Activated naive CD4-positive, alpha-beta T cell treated with anti-CD3 and anti-CD28 coated beads for 36 hours (primary cell): ENCODE measurements at regions not wholly inside any gene's neighbourhood (a gene's known extent, or its start where the extent isn't known, plus 50 kb on each side); places are given as distances from the start of the nearest gene placed in this dataset.
"Not testable (repeated sequence)": the region's sequence is repeated elsewhere in the genome, so short reads cannot be mapped to it uniquely, and the experiment has no call there.

Experiments
- CTCF ChIA-PET: fragments of 350-600 bp; sonication (Branson Sonifier 250); formaldehyde crosslinking; loops from one replicate; lab custom pipeline; 2021; ENCODE audit warnings: antibody characterized with exemption; lab: Charles Lee
- DNase-seq: peaks from one replicate; pipeline ENCODE4 v3.0.0-alpha.2; 2020
- H3K27ac Mint-ChIP-seq: one replicate; pipeline ENCODE4 v1.8.0; 2021; ENCODE audit warnings: mild to moderate bottlenecking, mixed read lengths
- H3K27me3 Mint-ChIP-seq: one replicate; pipeline ENCODE4 v1.8.0; 2021; ENCODE audit warnings: low read depth, mixed read lengths
- H3K36me3 Mint-ChIP-seq: one replicate; pipeline ENCODE4 v1.8.0; 2021; ENCODE audit warnings: low read depth, mixed read lengths
- H3K4me1 Mint-ChIP-seq: one replicate; pipeline ENCODE4 v1.8.0; 2021; ENCODE audit warnings: low read depth, mixed read lengths
- H3K4me3 Mint-ChIP-seq: one replicate; pipeline ENCODE4 v1.8.0; 2021; ENCODE audit warnings: mild to moderate bottlenecking, moderate library complexity, mixed read lengths
- H3K9me3 Mint-ChIP-seq: one replicate; pipeline ENCODE4 v1.8.0; 2021; ENCODE audit warnings: mixed read lengths
- intact Hi-C: fragments of 100-400 bp; cut with micrococcal nuclease; formaldehyde crosslinking; loops from one replicate; pipeline ENCODE4 v1.15.1; 2023

DNA sequence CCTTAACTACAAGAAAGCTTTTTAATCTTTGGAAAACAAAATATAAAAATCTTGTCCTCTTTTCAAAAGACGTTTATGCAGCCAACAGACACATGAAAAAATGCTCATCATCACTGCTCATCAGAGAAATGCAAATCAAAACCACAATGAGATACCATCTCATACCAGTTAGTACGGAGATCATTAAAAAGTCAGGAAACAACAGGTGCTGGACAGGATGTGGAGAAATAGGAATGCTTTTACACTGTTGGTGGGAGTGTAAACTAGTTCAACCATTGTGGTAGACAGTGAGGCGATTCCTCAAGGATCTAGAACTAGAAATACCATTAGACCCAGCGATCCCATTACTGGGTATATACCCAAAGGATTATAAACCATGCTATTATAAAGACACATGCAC, 1255.0 kb downstream of the ROBO1 start:
- intact Hi-C loops, H3K4me1 Mint-ChIP-seq, H3K27me3 Mint-ChIP-seq, CTCF ChIA-PET, DNase-seq, H3K36me3 Mint-ChIP-seq, H3K4me3 Mint-ChIP-seq: not testable (repeated sequence)
- Mint-ChIP-seq H3K9me3 (peaks cover 19% of the 10 kb centered on the region), H3K27ac (peak overlapping the region; percentile 36)

DNA sequence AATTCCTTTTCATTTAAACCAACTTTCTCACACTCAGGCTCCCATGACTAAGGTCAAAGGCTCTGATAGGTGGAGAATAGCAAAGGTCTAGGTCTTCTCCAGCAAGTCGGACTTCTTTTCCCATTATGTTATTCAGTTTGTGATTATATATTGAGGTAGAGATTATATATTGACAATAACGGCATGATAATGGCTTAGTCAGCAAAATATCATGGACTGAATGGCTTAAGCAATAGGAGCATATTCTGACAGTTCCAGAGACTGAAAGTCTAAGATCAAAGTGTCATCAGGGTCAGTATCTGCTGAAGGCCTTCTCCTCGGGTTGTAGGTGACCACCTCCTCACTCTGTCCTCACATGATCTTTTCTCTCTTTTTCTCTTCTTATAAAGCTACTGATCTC, 1251.4 kb downstream of the ROBO1 start:
- CTCF ChIA-PET, result no interaction called here
- no peak overlapping the region for H3K27ac Mint-ChIP-seq
- H3K4me3 Mint-ChIP-seq, result no peak overlapping the region
- H3K27me3 Mint-ChIP-seq, result no peaks in the 10 kb centered on the region
- intact Hi-C loops, result no loop called here
- H3K9me3 Mint-ChIP-seq, result peaks cover 9% of the 10 kb centered on the region
- H3K4me1 Mint-ChIP-seq, result no peaks in the 10 kb centered on the region
- no peak for DNase-seq
- H3K36me3 Mint-ChIP-seq, result no peaks in the 10 kb centered on the region

DNA sequence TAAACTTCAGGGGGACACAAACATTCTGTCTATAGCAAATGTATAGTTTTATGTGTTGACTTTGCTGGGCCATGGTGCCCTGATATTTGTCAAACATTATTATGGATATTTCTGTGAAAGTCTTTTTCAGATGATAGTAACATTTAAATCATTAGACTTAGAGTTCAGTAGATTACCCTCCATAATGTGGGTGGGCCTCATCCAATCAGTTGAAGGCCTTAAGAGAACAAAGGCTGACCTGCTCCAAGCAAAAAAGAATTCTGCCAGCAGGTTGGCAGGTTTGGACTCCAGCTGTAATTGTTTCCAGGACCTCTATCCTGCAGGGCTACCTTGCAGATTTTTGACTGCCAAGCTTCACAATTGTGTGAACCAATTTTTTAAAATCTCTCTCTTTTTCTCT, 1250.9 kb downstream of the ROBO1 start:
- no peak for DNase-seq
- H3K9me3 Mint-ChIP-seq, result peaks cover 6% of the 10 kb centered on the region
- no peak overlapping the region for H3K27ac Mint-ChIP-seq
- no peaks in the 10 kb centered on the region for H3K27me3 Mint-ChIP-seq
- CTCF ChIA-PET, result no interaction called here
- no peaks in the 10 kb centered on the region for H3K36me3 Mint-ChIP-seq
- H3K4me3 Mint-ChIP-seq, result no peak overlapping the region
- intact Hi-C loops, result no loop called here
- H3K4me1 Mint-ChIP-seq, result no peaks in the 10 kb centered on the region

DNA sequence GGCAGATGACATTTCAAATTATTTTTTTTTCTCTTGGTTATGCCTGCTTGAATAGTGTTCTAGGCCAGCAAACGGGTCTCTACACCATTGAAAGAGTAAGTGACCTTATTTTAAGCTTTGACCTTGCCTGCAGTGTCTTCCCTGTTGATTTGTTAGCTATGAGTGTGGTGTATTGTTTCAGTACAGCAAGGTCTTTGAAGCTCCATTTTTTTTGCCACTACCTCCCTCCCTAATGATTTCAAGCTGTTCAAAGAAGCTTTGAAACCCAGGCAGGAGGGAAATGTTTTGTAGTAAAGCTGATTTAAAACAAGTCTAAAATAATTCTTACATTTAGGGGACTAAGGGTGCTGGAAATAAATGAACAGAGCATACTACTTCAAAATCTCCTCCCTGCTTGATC, 1249.8 kb downstream of the ROBO1 start:
- CTCF ChIA-PET, result no interaction called here
- H3K4me3 Mint-ChIP-seq, result no peak overlapping the region
- peaks cover 2% of the 10 kb centered on the region for H3K9me3 Mint-ChIP-seq
- no peaks in the 10 kb centered on the region for H3K36me3 Mint-ChIP-seq
- intact Hi-C loops, result no loop called here
- no peaks in the 10 kb centered on the region for H3K4me1 Mint-ChIP-seq
- no peaks in the 10 kb centered on the region for H3K27me3 Mint-ChIP-seq
- no peak for DNase-seq
- H3K27ac Mint-ChIP-seq, result no peak overlapping the region

DNA sequence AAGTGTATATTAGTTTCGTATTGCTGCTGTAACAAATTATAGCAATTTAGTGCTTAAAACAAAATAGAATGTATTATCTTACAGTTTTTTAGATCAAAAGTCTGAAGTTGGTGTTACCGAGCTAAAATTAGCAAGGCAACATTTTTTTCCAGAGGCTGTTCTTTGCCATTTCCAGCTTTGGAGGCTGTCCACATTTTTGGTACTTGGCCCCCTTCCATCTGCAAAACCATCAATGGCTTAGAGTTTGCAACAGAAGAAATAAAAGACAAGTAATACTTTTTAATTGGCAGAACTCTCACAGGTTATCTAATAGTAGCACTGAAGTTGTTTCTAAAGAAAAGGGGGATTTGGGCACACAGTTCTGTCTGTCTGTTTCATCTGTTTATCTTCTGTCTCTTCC, 1248.5 kb downstream of the ROBO1 start:
- no peaks in the 10 kb centered on the region for H3K36me3 Mint-ChIP-seq
- CTCF ChIA-PET, result no interaction called here
- no peak overlapping the region for H3K4me3 Mint-ChIP-seq
- no peak for DNase-seq
- H3K4me1 Mint-ChIP-seq, result no peaks in the 10 kb centered on the region
- no peaks in the 10 kb centered on the region for H3K27me3 Mint-ChIP-seq
- intact Hi-C loops, result no loop called here
- H3K9me3 Mint-ChIP-seq, result peaks cover 2% of the 10 kb centered on the region
- no peak overlapping the region for H3K27ac Mint-ChIP-seq

DNA sequence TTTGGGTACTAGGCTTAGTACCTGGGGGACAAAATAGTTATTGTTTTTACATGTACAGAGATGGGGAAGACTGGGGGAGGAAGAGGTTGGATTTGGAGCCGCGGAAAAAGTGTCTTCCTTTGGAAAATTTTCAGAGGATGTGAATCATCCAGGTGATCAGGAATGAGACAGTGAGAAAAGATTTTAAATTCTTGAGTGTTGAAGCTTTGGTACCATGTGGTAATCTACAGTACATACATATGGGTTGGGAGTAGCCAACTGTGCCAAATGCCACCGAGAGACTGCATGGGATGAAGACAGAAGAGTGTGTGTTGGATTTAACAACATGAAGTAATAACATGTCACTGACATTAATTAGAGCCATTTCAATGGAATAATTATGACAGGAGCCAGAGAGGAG, 1238.2 kb downstream of the ROBO1 start:
- CTCF ChIA-PET, result no interaction called here
- no peaks in the 10 kb centered on the region for H3K27me3 Mint-ChIP-seq
- intact Hi-C loops, result no loop called here
- no peaks in the 10 kb centered on the region for H3K4me1 Mint-ChIP-seq
- peaks cover 21% of the 10 kb centered on the region for H3K9me3 Mint-ChIP-seq
- H3K4me3 Mint-ChIP-seq, result no peak overlapping the region
- DNase-seq, result no peak
- H3K36me3 Mint-ChIP-seq, result no peaks in the 10 kb centered on the region
- no peak overlapping the region for H3K27ac Mint-ChIP-seq

DNA sequence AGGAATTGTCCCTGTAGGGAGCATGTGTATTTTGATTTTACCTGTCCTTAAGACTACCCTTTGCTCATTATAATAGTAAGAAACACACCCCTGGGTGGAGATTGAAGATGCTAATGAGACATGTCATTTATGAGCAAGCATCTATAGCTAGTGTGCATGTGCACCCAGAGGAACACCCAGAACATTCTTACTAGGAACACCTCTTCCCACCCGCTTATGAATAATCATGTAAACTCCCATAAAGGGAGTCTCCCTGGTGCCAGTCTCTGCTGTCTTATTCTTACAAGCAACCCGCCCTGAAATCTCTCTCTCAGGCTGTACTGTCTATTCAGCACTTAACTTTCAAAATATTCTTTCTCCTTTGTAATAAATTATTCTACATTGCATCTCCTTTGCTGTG, 1227.3 kb downstream of the ROBO1 start:
- CTCF ChIA-PET, result no interaction called here
- Mint-ChIP-seq H3K4me1 (no peaks in the 10 kb centered on the region), H3K36me3 (no peaks in the 10 kb centered on the region), H3K27me3 (no peaks in the 10 kb centered on the region), H3K27ac (no peak overlapping the region), H3K4me3 (no peak overlapping the region), H3K9me3 (peaks cover 14% of the 10 kb centered on the region)
- no peak for DNase-seq
- intact Hi-C loops, result no loop called here

DNA sequence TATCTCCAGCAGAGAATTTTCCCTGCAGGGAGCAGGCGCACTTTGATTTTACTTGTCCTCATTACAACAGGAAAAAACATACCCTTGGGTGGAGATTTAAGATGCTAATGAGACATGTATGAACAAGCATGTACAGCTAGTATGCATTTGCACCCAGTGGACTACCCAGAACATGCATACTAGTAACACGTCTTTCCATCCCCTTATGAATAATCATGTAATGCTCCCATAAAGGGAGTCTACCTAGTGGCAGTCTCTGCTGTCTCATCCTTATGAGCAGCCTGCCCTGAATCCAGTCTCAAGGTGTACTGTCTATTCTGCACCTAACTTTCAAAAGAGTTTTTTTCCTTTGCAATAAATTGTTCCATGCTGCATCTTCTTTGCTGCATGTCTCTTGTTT, 1222.0 kb downstream of the ROBO1 start:
- intact Hi-C loops, result no loop called here
- H3K27ac Mint-ChIP-seq, result no peak overlapping the region
- H3K36me3 Mint-ChIP-seq, result no peaks in the 10 kb centered on the region
- no peaks in the 10 kb centered on the region for H3K27me3 Mint-ChIP-seq
- peaks cover 15% of the 10 kb centered on the region for H3K9me3 Mint-ChIP-seq
- H3K4me3 Mint-ChIP-seq, result no peak overlapping the region
- DNase-seq, result no peak
- CTCF ChIA-PET, result no interaction called here
- H3K4me1 Mint-ChIP-seq, result no peaks in the 10 kb centered on the region
